ENCODE measurements at regions not wholly inside any gene's neighbourhood (a gene's known extent, or its start where the extent isn't known, plus 50 kb on each side); places are given as distances from the start of the nearest gene placed in this dataset.

GRCh38 chr9:78884611-78885150, 587.8 kb downstream of the PSAT1 start:
- no peak for ATAC-seq
- no peak overlapping the region for H3K4me3 Mint-ChIP-seq
- WGBS (ENCODE audit: insufficient coverage) = 92% methylated on average over 4 of the region's 4 CpGs
- H3K4me1 ChIP-seq (ENCODE audit: control insufficient read depth, insufficient read depth, low read length) = no peaks in the 10 kb centered on the region
- intact Hi-C loops (cut with micrococcal nuclease) = no loop called here
- no peak overlapping the region for H3K27ac ChIP-seq (ENCODE audit: low read length)
- H3K4me3 ChIP-seq (ENCODE audit: low read length) = no peak overlapping the region
- no peaks in the 10 kb centered on the region for H3K36me3 Mint-ChIP-seq
- no peak for TF ChIP-seq CTCF (IDR thresholded peaks at IDR 0.05)
- H3K9me3 ChIP-seq (ENCODE audit: control insufficient read depth, insufficient read depth, low read length) = no peaks in the 10 kb centered on the region
- no peak for DNase-seq
- no peak overlapping the region for H3K27ac Mint-ChIP-seq
- H3K36me3 ChIP-seq (ENCODE audit: control insufficient read depth, insufficient read depth, low read length) = no peaks in the 10 kb centered on the region
- no peaks in the 10 kb centered on the region for H3K4me1 Mint-ChIP-seq
- H3K27me3 ChIP-seq (ENCODE audit: control insufficient read depth, insufficient read depth, low read length) = no peaks in the 10 kb centered on the region
- peaks cover 6 to 10% of the 10 kb centered on the region in 2 donors for H3K9me3 Mint-ChIP-seq
- no peaks in the 10 kb centered on the region for H3K27me3 Mint-ChIP-seq (ENCODE audit: low read depth in 2 of 2)

GRCh38 chr9:78892182-78892581, 595.3 kb downstream of the PSAT1 start:
- Histone ChIP-seq H3K36me3 (ENCODE audit: control insufficient read depth, insufficient read depth, low read length) (no peaks in the 10 kb centered on the region), H3K4me1 (ENCODE audit: control insufficient read depth, insufficient read depth, low read length) (no peaks in the 10 kb centered on the region), H3K9me3 (ENCODE audit: control insufficient read depth, insufficient read depth, low read length) (no peaks in the 10 kb centered on the region), H3K27ac (ENCODE audit: low read length) (no peak overlapping the region), H3K4me3 (ENCODE audit: low read length) (no peak overlapping the region), H3K27me3 (ENCODE audit: control insufficient read depth, insufficient read depth, low read length) (no peaks in the 10 kb centered on the region)
- Mint-ChIP-seq H3K4me1 (no peaks in the 10 kb centered on the region), H3K27me3 (ENCODE audit: low read depth in 2 of 2) (no peaks in the 10 kb centered on the region), H3K9me3 (peaks cover 4 to 7% of the 10 kb centered on the region in 2 donors), H3K4me3 (no peak overlapping the region), H3K27ac (no peak overlapping the region), H3K36me3 (no peaks in the 10 kb centered on the region)
- WGBS (ENCODE audit: insufficient coverage) = 46% methylated on average over 1 of the region's 1 CpG
- no peak for TF ChIP-seq CTCF (IDR thresholded peaks at IDR 0.05)
- intact Hi-C loops (cut with micrococcal nuclease) = no loop called here
- DNase-seq = no peak
- ATAC-seq = no peak

GRCh38 chr9:78892769-78893168, 595.8 kb downstream of the PSAT1 start:
- no peak for DNase-seq
- no peak for TF ChIP-seq CTCF (IDR thresholded peaks at IDR 0.05)
- Mint-ChIP-seq H3K27ac (no peak overlapping the region), H3K9me3 (peaks cover 4 to 7% of the 10 kb centered on the region in 2 donors), H3K4me3 (no peak overlapping the region), H3K36me3 (no peaks in the 10 kb centered on the region), H3K4me1 (no peaks in the 10 kb centered on the region), H3K27me3 (ENCODE audit: low read depth in 2 of 2) (no peaks in the 10 kb centered on the region)
- no peak for ATAC-seq
- Histone ChIP-seq H3K4me3 (ENCODE audit: low read length) (no peak overlapping the region), H3K9me3 (ENCODE audit: control insufficient read depth, insufficient read depth, low read length) (no peaks in the 10 kb centered on the region), H3K36me3 (ENCODE audit: control insufficient read depth, insufficient read depth, low read length) (no peaks in the 10 kb centered on the region), H3K4me1 (ENCODE audit: control insufficient read depth, insufficient read depth, low read length) (no peaks in the 10 kb centered on the region), H3K27me3 (ENCODE audit: control insufficient read depth, insufficient read depth, low read length) (no peaks in the 10 kb centered on the region), H3K27ac (ENCODE audit: low read length) (no peak overlapping the region)
- intact Hi-C loops (cut with micrococcal nuclease) = no loop called here

- no peak overlapping the region for H3K27ac Mint-ChIP-seq
- no peak for DNase-seq
- intact Hi-C loops (cut with micrococcal nuclease) = no loop called here
- no peaks in the 10 kb centered on the region for H3K36me3 Mint-ChIP-seq
- TF ChIP-seq CTCF (IDR thresholded peaks at IDR 0.05) = no peak
- Histone ChIP-seq H3K36me3 (ENCODE audit: control insufficient read depth, insufficient read depth, low read length) (no peaks in the 10 kb centered on the region), H3K27ac (ENCODE audit: low read length) (no peak overlapping the region), H3K4me1 (ENCODE audit: control insufficient read depth, insufficient read depth, low read length) (no peaks in the 10 kb centered on the region), H3K9me3 (ENCODE audit: control insufficient read depth, insufficient read depth, low read length) (no peaks in the 10 kb centered on the region), H3K4me3 (ENCODE audit: low read length) (no peak overlapping the region), H3K27me3 (ENCODE audit: control insufficient read depth, insufficient read depth, low read length) (no peaks in the 10 kb centered on the region)
- H3K4me3 Mint-ChIP-seq = no peak overlapping the region
- no peaks in the 10 kb centered on the region for H3K4me1 Mint-ChIP-seq
- WGBS (ENCODE audit: insufficient coverage) = 83% methylated on average over 1 of the region's 2 CpGs
- H3K9me3 Mint-ChIP-seq = peaks cover under 1 to 7% of the 10 kb centered on the region in 2 donors
- ATAC-seq = no peak
- no peaks in the 10 kb centered on the region for H3K27me3 Mint-ChIP-seq (ENCODE audit: low read depth in 2 of 2)
Measured at GRCh38 chr9:78893774-78894401, 597.0 kb downstream of the PSAT1 start.
